Fibroblast of mammary gland (primary cell): ENCODE measurements at regions not wholly inside any gene's neighbourhood (a gene's known extent, or its start where the extent isn't known, plus 50 kb on each side); places are given as distances from the start of the nearest gene placed in this dataset.

ENCODE experiments used
- DNase-seq: peaks from one replicate; pipeline ENCODE4 v3.0.0-alpha.2; 2010; ENCODE audit warnings: low read depth
- H3K4me3 ChIP-seq: 2 replicates; pipeline ENCODE4 v1.5.1; 2011; ENCODE audit warnings: low read depth, mild to moderate bottlenecking, low read length, moderate library complexity; ENCODE audit not compliant: control insufficient read depth
- TF ChIP-seq, protein P1 (sequence below): conservative IDR thresholded peaks from 2 replicates; pipeline ENCODE4 v1.5.1; 2011; ENCODE audit warnings: low read depth, low read length, inconsistent platforms; ENCODE audit not compliant: control insufficient read depth, insufficient read depth

DNA sequence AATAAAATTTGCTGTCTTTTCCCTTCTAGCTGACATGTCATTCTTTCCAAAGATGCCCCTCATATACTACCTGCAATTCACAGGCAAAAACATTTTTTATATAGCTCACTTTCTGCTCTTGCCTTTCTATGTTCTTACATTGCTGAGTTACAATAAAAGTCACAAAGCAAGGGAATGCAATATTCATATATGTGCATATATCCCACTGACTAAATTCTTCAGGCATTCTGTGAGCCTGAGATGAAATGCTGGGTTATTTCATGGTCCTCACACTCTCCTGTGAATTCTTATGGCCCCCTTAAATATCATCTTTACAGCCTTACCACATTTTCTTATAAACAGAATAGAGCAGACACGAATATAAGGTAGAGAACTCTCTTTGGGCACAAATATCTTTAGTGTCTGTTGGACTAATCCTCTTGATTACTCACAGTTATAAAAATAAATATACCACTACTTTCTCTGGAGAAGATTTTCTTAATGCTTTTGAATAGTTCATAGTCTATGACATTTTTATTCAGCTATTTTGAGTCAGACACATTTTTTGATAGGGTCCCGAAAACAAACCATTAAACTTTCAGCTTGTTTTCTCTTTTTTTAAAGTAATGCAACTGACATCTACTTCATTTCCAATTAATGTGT is 84.1 kb upstream of the H2AZ1 start:
- DNase-seq = no peak
- TF ChIP-seq, protein P1, sequence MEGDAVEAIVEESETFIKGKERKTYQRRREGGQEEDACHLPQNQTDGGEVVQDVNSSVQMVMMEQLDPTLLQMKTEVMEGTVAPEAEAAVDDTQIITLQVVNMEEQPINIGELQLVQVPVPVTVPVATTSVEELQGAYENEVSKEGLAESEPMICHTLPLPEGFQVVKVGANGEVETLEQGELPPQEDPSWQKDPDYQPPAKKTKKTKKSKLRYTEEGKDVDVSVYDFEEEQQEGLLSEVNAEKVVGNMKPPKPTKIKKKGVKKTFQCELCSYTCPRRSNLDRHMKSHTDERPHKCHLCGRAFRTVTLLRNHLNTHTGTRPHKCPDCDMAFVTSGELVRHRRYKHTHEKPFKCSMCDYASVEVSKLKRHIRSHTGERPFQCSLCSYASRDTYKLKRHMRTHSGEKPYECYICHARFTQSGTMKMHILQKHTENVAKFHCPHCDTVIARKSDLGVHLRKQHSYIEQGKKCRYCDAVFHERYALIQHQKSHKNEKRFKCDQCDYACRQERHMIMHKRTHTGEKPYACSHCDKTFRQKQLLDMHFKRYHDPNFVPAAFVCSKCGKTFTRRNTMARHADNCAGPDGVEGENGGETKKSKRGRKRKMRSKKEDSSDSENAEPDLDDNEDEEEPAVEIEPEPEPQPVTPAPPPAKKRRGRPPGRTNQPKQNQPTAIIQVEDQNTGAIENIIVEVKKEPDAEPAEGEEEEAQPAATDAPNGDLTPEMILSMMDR = no peak
- H3K4me3 ChIP-seq = no peak overlapping the region

DNA sequence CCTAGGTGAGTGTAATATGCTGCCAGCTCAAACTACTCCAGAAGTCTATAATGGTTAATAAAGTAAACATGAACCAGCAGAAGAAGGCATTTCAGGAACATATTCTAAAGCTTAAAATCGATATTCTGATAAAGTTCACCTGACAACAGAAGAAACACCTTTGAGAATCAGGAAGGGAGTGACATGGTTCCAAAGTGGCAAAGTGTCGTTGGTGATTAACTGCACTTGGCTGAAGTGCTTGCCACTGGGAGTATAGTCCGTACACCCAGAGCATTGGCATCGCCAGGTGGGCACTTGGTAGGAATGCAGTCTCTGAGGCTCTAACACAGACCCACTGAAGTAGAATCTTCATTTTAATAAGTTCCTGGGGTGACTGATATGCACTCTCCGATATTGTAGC is 76.0 kb upstream of the H2AZ1 start:
- DNase-seq = no peak
- TF ChIP-seq, protein P1 = no peak

DNA sequence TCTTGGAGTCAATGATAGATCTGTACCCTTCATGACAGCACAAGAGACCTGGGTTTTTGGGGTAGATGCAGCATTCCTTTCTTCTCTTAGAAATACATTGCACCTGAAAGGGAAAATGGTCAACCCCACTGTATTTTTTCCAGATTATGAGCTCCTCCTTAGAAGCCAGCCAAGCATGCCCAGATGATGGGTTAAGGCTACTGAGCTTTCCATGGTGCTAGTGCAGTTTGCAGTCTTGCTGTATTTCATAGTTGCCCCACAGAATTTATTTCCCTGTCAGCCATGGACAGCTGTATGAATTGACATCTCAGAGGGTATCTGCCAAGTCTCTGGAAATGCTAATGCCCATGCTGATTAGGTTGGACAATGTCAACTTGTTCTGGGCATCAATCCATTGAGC is 73.7 kb upstream of the H2AZ1 start:
- DNase-seq = no peak
- TF ChIP-seq, protein P1 = no peak
- H3K4me3 ChIP-seq = no peak overlapping the region

More for the DNA sequence above, 76.0 kb upstream of the H2AZ1 start:
- no peak overlapping the region for H3K4me3 ChIP-seq

DNA sequence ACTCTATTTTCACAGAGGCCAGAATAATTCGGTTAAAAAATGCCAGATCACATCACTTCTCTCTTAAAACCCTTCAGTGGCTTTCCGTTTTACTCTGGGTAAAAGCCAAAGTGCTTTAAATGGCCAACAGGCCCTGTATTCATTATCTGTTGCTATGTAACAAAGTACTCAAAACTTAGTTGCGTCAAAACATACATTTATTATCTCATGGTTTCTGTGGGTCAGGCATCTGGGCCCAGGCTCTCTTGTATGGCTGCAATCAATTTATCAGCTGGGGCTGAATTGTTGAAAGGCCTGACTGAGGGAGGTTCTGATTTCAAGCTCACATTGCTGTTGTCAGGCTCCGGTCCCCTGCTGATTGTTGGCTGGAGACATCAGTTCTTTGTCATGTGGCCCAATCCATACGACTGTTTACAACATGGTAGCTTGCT is 72.7 kb upstream of the H2AZ1 start:
- H3K4me3 ChIP-seq = no peak overlapping the region
- TF ChIP-seq, protein P1 = no peak
- peak; percentile 8 for DNase-seq

DNA sequence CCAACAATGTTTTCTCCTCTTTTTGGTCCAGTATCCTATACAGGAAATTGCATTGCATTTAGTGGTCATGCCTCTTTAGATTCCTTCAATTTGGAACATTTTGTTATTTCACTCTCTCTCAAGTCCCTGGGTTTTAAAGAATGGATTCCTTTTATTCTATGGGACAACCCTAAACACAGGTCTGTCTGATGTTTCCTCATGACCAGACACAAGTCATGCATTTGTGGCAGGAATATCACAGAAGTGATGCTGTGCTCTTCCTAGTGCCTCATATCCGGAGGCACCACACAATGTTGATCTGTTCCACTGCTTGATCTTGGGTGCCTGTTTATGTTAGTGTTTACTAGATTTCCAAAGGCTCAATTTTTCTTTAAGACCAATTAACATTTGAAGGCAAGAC is 69.7 kb upstream of the H2AZ1 start:
- TF ChIP-seq, protein P1 = no peak
- no peak overlapping the region for H3K4me3 ChIP-seq
- no peak for DNase-seq

DNA sequence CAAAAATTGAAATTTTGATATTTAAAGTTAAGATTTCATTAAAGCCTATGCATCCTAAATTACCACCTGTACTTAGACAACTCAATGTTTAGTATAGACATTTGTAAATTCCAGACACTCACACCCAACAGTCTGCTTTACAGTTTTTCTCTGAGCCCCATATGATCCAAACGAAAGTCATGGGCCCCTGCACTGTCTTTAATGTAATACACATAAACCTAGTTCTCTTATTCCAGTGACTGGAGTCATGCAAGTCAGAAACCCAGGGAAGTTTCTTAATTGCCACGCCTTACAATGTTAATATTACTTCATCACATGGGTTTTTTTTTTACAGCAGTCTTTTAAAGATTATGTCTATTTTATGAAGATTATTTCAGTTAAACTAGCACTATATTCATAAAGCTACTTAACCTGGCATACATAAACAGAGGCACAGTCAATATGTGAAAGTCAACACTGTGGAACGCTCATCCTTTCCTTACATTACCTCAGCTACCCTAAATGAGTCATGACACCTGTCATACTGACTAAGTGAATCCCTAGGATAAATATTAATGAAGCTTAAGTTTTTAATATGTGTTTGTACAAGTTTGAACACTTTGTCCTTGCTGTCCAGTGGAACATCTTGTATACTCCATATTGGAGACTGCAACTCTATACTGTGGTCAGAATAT is 67.7 kb upstream of the H2AZ1 start:
- H3K4me3 ChIP-seq = no peak overlapping the region
- TF ChIP-seq, protein P1 = no peak
- peak; percentile 18 for DNase-seq
